Right atrium auricular region (tissue), 2 donors: ENCODE measurements at regions not wholly inside any gene's neighbourhood (a gene's known extent, or its start where the extent isn't known, plus 50 kb on each side); places are given as distances from the start of the nearest gene placed in this dataset.

Experiments used
- DNase-seq: peaks from one replicate; pipeline ENCODE4 v3.0.0-alpha.2; 2019; ENCODE audit warnings: low spot score
- H3K27ac ChIP-seq, 2 donors: fragments of 200-600 bp; sonication (generic); 1 replicate in 1 of 2; 2 replicates in 1 of 2; pipeline ENCODE4 v1.5.1; 2016 to 2019
- H3K27me3 ChIP-seq, 2 donors: fragments of 200-600 bp; sonication (generic); one replicate each; pipeline versions ENCODE4 v1.5.1 to v1.6.0; 2017 to 2019
- H3K36me3 ChIP-seq: fragments of 200-600 bp; sonication (generic); one replicate; pipeline ENCODE4 v1.5.1; 2016
- H3K4me1 ChIP-seq, 2 donors: fragments of 200-600 bp; sonication (generic); one replicate each; pipeline versions ENCODE4 v1.5.1 to v1.6.0; 2017 to 2019
- H3K4me3 ChIP-seq, 2 donors: fragments of 200-600 bp; sonication (generic); 1 replicate in 1 of 2; 2 replicates in 1 of 2; pipeline ENCODE4 v1.5.1; 2017 to 2019; ENCODE audit warnings: mild to moderate bottlenecking in 1 of 2, moderate library complexity in 1 of 2
- H3K9me3 ChIP-seq, 2 donors: fragments of 200-600 bp; sonication (generic); one replicate each; pipeline ENCODE4 v1.5.1; 2019
- TF ChIP-seq, protein P1 (sequence below), 2 donors: fragments of 200-600 bp; sonication (generic); IDR thresholded peaks; one replicate each; pipeline ENCODE4 v1.5.1; 2019; ENCODE audit warnings: antibody characterized with exemption in 2 of 2

DNA sequence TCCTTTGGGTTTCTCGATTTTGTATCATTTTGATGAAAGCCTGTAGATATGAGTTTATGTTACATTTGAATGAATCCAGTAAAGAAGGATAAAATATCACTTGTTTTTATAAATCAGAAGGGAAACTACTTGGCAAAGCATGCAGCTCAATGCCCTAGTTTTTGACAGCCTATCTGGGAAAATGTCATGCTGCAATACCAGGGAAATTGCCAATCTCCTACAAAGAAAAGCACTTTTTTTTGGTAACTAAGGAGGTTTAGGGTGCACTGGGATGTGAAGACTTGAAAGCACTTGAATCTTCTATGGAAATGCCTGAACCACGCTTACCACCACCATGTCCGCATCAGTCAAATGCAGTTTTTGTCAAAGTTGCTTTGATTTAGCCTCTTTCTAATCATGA is 446.9 kb upstream of the LRRC7 start:
- Histone ChIP-seq H3K4me1 (no peaks in the 10 kb centered on the region), H3K36me3 (no peaks in the 10 kb centered on the region), H3K4me3 (no peak overlapping the region), H3K9me3 (no peaks in the 10 kb centered on the region), H3K27me3 (no peaks in the 10 kb centered on the region), H3K27ac (no peak overlapping the region)
- TF ChIP-seq, protein P1, sequence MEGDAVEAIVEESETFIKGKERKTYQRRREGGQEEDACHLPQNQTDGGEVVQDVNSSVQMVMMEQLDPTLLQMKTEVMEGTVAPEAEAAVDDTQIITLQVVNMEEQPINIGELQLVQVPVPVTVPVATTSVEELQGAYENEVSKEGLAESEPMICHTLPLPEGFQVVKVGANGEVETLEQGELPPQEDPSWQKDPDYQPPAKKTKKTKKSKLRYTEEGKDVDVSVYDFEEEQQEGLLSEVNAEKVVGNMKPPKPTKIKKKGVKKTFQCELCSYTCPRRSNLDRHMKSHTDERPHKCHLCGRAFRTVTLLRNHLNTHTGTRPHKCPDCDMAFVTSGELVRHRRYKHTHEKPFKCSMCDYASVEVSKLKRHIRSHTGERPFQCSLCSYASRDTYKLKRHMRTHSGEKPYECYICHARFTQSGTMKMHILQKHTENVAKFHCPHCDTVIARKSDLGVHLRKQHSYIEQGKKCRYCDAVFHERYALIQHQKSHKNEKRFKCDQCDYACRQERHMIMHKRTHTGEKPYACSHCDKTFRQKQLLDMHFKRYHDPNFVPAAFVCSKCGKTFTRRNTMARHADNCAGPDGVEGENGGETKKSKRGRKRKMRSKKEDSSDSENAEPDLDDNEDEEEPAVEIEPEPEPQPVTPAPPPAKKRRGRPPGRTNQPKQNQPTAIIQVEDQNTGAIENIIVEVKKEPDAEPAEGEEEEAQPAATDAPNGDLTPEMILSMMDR (IDR thresholded peaks at IDR 0.05), result no peak
- DNase-seq, result no peak

- Histone ChIP-seq H3K9me3 (no peaks in the 10 kb centered on the region), H3K27me3 (no peaks in the 10 kb centered on the region), H3K4me1 (no peaks in the 10 kb centered on the region), H3K27ac (no peak overlapping the region), H3K36me3 (no peaks in the 10 kb centered on the region), H3K4me3 (no peak overlapping the region)
- TF ChIP-seq, protein P1 (IDR thresholded peaks at IDR 0.05), result no peak
- no peak for DNase-seq
These were observed 446.0 kb upstream of the LRRC7 start for GRCh38 chr1:69121723-69122122.

GRCh38 chr1:69122373-69122772 is 445.3 kb upstream of the LRRC7 start:
- no peak overlapping the region for H3K27ac ChIP-seq
- H3K27me3 ChIP-seq, result no peaks in the 10 kb centered on the region
- H3K4me3 ChIP-seq, result no peak overlapping the region
- H3K9me3 ChIP-seq, result no peaks in the 10 kb centered on the region
- no peak for DNase-seq
- no peaks in the 10 kb centered on the region for H3K4me1 ChIP-seq
- no peaks in the 10 kb centered on the region for H3K36me3 ChIP-seq
- TF ChIP-seq, protein P1 (IDR thresholded peaks at IDR 0.05), result no peak

DNA sequence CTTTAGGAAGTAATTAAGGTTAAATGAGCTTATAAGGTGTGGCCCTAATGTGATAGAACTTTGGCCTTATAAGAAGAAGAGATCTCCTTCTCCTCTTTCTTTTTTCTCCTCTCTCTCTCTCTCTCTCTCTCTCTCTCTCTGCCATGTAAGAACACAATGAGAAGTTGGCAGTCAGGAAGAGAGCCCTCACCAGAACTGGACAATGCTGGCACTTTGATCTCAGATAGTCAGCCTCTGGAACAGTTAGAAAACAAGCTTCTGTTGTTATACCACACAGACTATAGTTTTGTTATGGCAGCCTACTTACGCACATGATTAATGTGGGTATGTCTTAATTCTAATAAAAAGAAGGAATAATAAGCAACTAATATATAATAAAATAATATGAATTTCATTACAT is 444.2 kb upstream of the LRRC7 start:
- TF ChIP-seq, protein P1 (IDR thresholded peaks at IDR 0.05), result no peak
- Histone ChIP-seq H3K4me1 (no peaks in the 10 kb centered on the region), H3K9me3 (no peaks in the 10 kb centered on the region), H3K36me3 (no peaks in the 10 kb centered on the region), H3K27ac (no peak overlapping the region), H3K4me3 (no peak overlapping the region), H3K27me3 (no peaks in the 10 kb centered on the region)
- no peak for DNase-seq

DNA sequence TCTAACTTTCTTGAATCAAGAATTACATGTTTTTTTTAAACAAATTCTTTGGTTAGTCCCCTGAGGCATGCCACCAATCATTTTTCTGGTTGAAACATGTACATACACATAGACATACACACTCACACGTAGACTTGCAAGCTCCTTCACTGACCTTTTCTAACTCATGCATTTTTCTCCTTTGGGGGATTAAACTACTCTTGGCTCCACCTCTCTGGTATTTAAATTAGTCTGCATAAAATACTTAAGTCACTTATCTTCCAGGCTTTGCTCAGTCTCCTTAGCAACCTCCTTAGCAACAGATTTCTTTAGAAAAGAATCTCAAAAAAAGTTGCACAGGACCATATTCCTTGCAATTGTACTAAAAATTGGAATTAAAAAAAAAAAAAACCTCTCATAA is 440.9 kb upstream of the LRRC7 start:
- Histone ChIP-seq H3K4me1 (no peaks in the 10 kb centered on the region), H3K4me3 (no peak overlapping the region), H3K27ac (no peak overlapping the region), H3K27me3 (no peaks in the 10 kb centered on the region), H3K36me3 (no peaks in the 10 kb centered on the region), H3K9me3 (no peaks in the 10 kb centered on the region)
- TF ChIP-seq, protein P1 (IDR thresholded peaks at IDR 0.05), result no peak
- no peak for DNase-seq

GRCh38 chr1:69128204-69128603 is 439.5 kb upstream of the LRRC7 start:
- Histone ChIP-seq H3K4me1 (no peaks in the 10 kb centered on the region), H3K27me3 (no peaks in the 10 kb centered on the region), H3K4me3 (no peak overlapping the region), H3K36me3 (no peaks in the 10 kb centered on the region), H3K27ac (no peak overlapping the region), H3K9me3 (no peaks in the 10 kb centered on the region)
- TF ChIP-seq, protein P1 (IDR thresholded peaks at IDR 0.05), result no peak
- DNase-seq, result no peak
